PC-3 (cell line): ENCODE measurements at regions not wholly inside any gene's neighbourhood (a gene's known extent, or its start where the extent isn't known, plus 50 kb on each side); places are given as distances from the start of the nearest gene placed in this dataset.

Source experiments
- ATAC-seq: fragments of 200-7000 bp; cut with Tn5 transposase; 2 replicates; pipeline ENCODE4 v1.9.1; 2020; ENCODE audit warnings: mild to moderate bottlenecking, moderate library complexity
- BruUV-seq: library from RNA; stranded (reverse); fragments of 400-500 nt; replicated peaks from 2 replicates; lab custom pipeline; 2021; lab: Mats Ljungman, UMichigan
- CTCF ChIA-PET: fragments of 300-600 bp; sonication (Branson Sonifier 250); formaldehyde crosslinking; loops from one replicate; lab custom pipeline; 2022; ENCODE audit warnings: antibody characterized with exemption; lab: Charles Lee
- POLR2A ChIA-PET: fragments of 300-600 bp; sonication (Branson Sonifier 250); formaldehyde crosslinking; loops from one replicate; lab custom pipeline; 2022; ENCODE audit warnings: antibody characterized with exemption; ENCODE audit not compliant: unreplicated experiment; lab: Charles Lee
- DNase-seq: peaks from one replicate; pipeline ENCODE4 v3.0.0-alpha.2; 2015
- H2AFZ ChIP-seq: fragments of 300-600 bp; sonication (generic); 2 replicates; pipeline ENCODE4 v1.6.0; 2016; ENCODE audit warnings: antibody characterized with exemption, low read length
- H3F3A ChIP-seq: fragments of 300-600 bp; sonication (generic); one replicate; pipeline ENCODE4 v1.6.0; 2017; ENCODE audit warnings: antibody characterized with exemption, low read length, control low read depth, mild to moderate bottlenecking; ENCODE audit not compliant: unreplicated experiment
- H3K27ac ChIP-seq: fragments of 300-600 bp; sonication (generic); 2 replicates; pipeline ENCODE4 v1.5.1; 2016; ENCODE audit warnings: mild to moderate bottlenecking, low read length
- H3K27me3 ChIP-seq: fragments of 300-600 bp; sonication (generic); 2 replicates; pipeline ENCODE4 v1.6.1; 2016; ENCODE audit warnings: low read length, mixed read lengths
- H3K36me3 ChIP-seq: fragments of 300-600 bp; sonication (generic); 2 replicates; pipeline ENCODE4 v1.6.1; 2016; ENCODE audit warnings: low read depth, mixed run types, low read length, mixed read lengths
- H3K4me1 ChIP-seq: fragments of 300-600 bp; sonication (generic); 2 replicates; pipeline ENCODE4 v1.5.1; 2016; ENCODE audit warnings: low read length; ENCODE audit not compliant: insufficient read depth
- H3K4me2 ChIP-seq: fragments of 300-600 bp; sonication (generic); 2 replicates; pipeline ENCODE4 v1.6.0; 2016; ENCODE audit warnings: low read length
- H3K4me3 ChIP-seq: fragments of 300-600 bp; sonication (generic); 2 replicates; pipeline ENCODE4 v1.5.1; 2016; ENCODE audit warnings: mild to moderate bottlenecking, low read length, mixed read lengths
- H3K79me2 ChIP-seq: fragments of 300-600 bp; sonication (generic); 2 replicates; pipeline ENCODE4 v1.6.1; 2017; ENCODE audit warnings: low read length, mixed read lengths
- H3K9ac ChIP-seq: fragments of 300-600 bp; sonication (generic); 2 replicates; pipeline ENCODE4 v1.6.0; 2016; ENCODE audit warnings: mild to moderate bottlenecking, low read length
- H3K9me2 ChIP-seq: fragments of 300-600 bp; sonication (generic); replicated peaks from 2 replicates; pipeline ENCODE4 v1.6.1; 2016; ENCODE audit warnings: mixed run types, low read length, mixed read lengths
- H3K9me3 ChIP-seq: fragments of 300-600 bp; sonication (generic); 2 replicates; pipeline ENCODE4 v1.6.1; 2016; ENCODE audit warnings: low read length, mixed read lengths
- H4K20me1 ChIP-seq: fragments of 300-600 bp; sonication (generic); 2 replicates; pipeline ENCODE4 v1.6.1; 2016; ENCODE audit warnings: low read length, mixed read lengths
- EZH2 ChIP-seq: fragments of 300-600 bp; sonication (generic); IDR thresholded peaks from one replicate; pipeline ENCODE4 v1.6.1; 2017; ENCODE audit warnings: antibody characterized with exemption, mild to moderate bottlenecking, low read length; ENCODE audit not compliant: unreplicated experiment
- EZH2phosphoT487 ChIP-seq: fragments of 300-600 bp; sonication (generic); IDR thresholded peaks from 2 replicates; pipeline ENCODE4 v1.6.1; 2018; ENCODE audit warnings: mild to moderate bottlenecking, antibody characterized with exemption, low read length, borderline replicate concordance
- intact Hi-C: fragments of 100-400 bp; cut with micrococcal nuclease; formaldehyde crosslinking; loops from 2 replicates; pipeline ENCODE4 v1.9.0; 2023
- TF ChIP-seq, protein P1 (sequence below): fragments of 300-600 bp; sonication (generic); conservative IDR thresholded peaks from 2 replicates; pipeline ENCODE4 v1.5.1; 2017; ENCODE audit warnings: antibody characterized with exemption, low read depth, mild to moderate bottlenecking, low read length

DNA sequence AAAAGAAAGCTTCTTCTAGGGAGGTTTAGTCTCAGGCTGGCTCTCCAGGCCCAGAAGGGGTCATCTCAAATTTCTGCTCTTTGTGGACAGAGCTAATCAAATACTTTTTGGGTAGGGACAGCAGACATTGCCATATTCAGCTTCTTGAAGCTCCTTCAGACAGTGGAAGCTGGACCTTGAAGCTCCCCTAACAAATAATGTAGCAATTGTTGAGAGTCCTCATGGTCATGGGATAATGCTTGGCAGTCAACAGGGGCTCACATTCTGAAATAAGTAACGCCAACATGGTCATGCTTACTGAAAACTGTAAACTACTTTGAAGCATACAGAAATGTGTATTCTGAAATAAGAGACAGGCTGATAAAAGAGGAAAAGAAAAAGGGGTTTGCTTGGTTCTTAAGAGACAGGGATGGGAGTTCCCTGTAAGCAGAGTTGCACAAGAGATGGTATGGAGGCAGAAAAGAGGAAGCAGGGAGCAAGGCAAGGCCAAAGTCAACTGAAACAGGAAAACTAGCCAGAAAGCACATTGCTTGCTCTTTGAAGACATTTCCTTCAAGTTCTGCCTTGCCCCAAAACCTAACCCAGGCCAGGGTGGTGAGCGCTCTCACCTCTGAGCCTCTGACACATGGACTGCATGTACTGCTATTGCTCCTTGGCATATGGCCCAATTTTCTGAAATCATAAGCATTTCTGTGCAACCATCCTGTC lies 53.1 kb upstream of the KMT2E start:
- Histone ChIP-seq H3K4me2 (no peak overlapping the region), H3K4me3 (no peak overlapping the region), H3K36me3 (no peaks in the 10 kb centered on the region), H3F3A (no peaks in the 10 kb centered on the region), H3K4me1 (peaks cover 24% of the 10 kb centered on the region), H3K9me3 (no peaks in the 10 kb centered on the region), H4K20me1 (no peaks in the 10 kb centered on the region), H3K9me2 (no peaks in the 10 kb centered on the region), H3K27me3 (no peaks in the 10 kb centered on the region), H3K9ac (no peak overlapping the region), H2AFZ (no peak overlapping the region), H3K79me2 (no peaks in the 10 kb centered on the region), H3K27ac (no peak overlapping the region)
- POLR2A ChIA-PET: no interaction called here
- CTCF ChIA-PET: no interaction called here
- ATAC-seq (no peak), DNase-seq (no peak)
- intact Hi-C loops: no loop called here
- TF ChIP-seq EZH2phosphoT487 (no peak), EZH2 (no peak)
- TF ChIP-seq, protein P1, sequence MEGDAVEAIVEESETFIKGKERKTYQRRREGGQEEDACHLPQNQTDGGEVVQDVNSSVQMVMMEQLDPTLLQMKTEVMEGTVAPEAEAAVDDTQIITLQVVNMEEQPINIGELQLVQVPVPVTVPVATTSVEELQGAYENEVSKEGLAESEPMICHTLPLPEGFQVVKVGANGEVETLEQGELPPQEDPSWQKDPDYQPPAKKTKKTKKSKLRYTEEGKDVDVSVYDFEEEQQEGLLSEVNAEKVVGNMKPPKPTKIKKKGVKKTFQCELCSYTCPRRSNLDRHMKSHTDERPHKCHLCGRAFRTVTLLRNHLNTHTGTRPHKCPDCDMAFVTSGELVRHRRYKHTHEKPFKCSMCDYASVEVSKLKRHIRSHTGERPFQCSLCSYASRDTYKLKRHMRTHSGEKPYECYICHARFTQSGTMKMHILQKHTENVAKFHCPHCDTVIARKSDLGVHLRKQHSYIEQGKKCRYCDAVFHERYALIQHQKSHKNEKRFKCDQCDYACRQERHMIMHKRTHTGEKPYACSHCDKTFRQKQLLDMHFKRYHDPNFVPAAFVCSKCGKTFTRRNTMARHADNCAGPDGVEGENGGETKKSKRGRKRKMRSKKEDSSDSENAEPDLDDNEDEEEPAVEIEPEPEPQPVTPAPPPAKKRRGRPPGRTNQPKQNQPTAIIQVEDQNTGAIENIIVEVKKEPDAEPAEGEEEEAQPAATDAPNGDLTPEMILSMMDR: no peak
- BruUV-seq: no TSS peak

DNA sequence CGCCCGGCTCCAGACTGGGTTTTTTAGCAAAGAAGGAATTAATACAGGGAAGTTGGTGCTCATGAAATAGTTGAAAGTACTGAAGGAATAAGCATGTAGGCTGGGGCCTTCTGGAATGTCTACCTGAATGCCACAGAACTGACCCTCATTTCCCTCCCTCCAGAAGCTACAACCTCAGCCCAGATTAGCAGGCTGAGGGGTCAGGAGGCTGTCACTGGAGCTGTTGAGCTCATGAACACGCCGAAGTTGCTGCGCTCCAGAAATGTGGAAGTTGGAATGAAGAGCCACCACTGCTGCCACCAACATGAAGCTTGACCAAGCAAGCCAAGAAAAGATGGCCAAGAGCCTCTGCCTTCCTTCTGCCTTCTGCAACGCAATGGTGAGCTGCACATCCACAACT lies 52.2 kb upstream of the KMT2E start:
- H3K27ac ChIP-seq: no peak overlapping the region
- H3K27me3 ChIP-seq: no peaks in the 10 kb centered on the region
- H3K4me1 ChIP-seq: peaks cover 16% of the 10 kb centered on the region
- POLR2A ChIA-PET: no interaction called here
- H3K9ac ChIP-seq: no peak overlapping the region
- no peaks in the 10 kb centered on the region for H3F3A ChIP-seq
- no peaks in the 10 kb centered on the region for H3K9me2 ChIP-seq
- no peak for DNase-seq
- no peak overlapping the region for H2AFZ ChIP-seq
- CTCF ChIA-PET: no interaction called here
- no peak for ATAC-seq
- no peaks in the 10 kb centered on the region for H4K20me1 ChIP-seq
- no peak overlapping the region for H3K4me2 ChIP-seq
- no peaks in the 10 kb centered on the region for H3K9me3 ChIP-seq
- intact Hi-C loops: no loop called here
- H3K36me3 ChIP-seq: no peaks in the 10 kb centered on the region
- no peak overlapping the region for H3K4me3 ChIP-seq
- no peaks in the 10 kb centered on the region for H3K79me2 ChIP-seq
- TF ChIP-seq EZH2phosphoT487 (no peak), EZH2 (no peak)
- TF ChIP-seq, protein P1: no peak
- no TSS peak for BruUV-seq

DNA sequence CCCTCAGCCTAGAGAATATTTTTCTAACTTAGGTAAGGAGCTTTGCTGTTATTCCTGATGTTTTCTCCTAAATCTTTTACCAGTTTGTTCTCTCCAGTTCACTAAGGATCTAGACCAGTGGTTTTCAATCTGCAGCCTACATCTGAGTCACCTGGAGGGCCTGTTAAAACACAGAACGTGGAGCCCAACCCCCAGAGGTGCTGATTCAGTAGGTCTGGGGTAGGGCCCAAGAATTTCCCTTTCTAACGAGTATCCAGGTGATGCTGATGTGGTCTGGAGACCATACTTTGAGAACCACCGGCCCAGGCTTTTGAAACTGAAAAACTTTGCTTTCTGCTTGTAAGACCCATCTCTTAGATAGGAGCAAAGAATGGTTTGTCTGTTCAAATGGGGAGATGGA lies 51.2 kb upstream of the KMT2E start:
- CTCF ChIA-PET: no interaction called here
- TF ChIP-seq, protein P1: no peak
- TF ChIP-seq EZH2phosphoT487 (no peak), EZH2 (no peak)

More for the DNA sequence above, 51.2 kb upstream of the KMT2E start:
- ATAC-seq (peak; percentile 79), DNase-seq (peak; percentile 46)
- POLR2A ChIA-PET: no interaction called here
- H3K36me3 ChIP-seq: no peaks in the 10 kb centered on the region
- no peaks in the 10 kb centered on the region for H4K20me1 ChIP-seq
- H3K4me1 ChIP-seq: peaks cover 9% of the 10 kb centered on the region
- H3K4me2 ChIP-seq: no peak overlapping the region
- intact Hi-C loops: no loop called here
- H3K79me2 ChIP-seq: no peaks in the 10 kb centered on the region
- H3K9me3 ChIP-seq: no peaks in the 10 kb centered on the region
- H3F3A ChIP-seq: no peaks in the 10 kb centered on the region
- H3K27me3 ChIP-seq: no peaks in the 10 kb centered on the region
- no peak overlapping the region for H3K9ac ChIP-seq
- no peak overlapping the region for H2AFZ ChIP-seq
- peak overlapping the region; percentile 20; the same call in 1 of the 2 replicates for H3K27ac ChIP-seq
- no peak overlapping the region for H3K4me3 ChIP-seq
- H3K9me2 ChIP-seq: no peaks in the 10 kb centered on the region
- no TSS peak for BruUV-seq
